ENCODE measurements at regions not wholly inside any gene's neighbourhood (a gene's known extent, or its start where the extent isn't known, plus 50 kb on each side); places are given as distances from the start of the nearest gene placed in this dataset.
"Not testable (repeated sequence)": the region's sequence is repeated elsewhere in the genome, so short reads cannot be mapped to it uniquely, and the experiment has no call there.

DNA sequence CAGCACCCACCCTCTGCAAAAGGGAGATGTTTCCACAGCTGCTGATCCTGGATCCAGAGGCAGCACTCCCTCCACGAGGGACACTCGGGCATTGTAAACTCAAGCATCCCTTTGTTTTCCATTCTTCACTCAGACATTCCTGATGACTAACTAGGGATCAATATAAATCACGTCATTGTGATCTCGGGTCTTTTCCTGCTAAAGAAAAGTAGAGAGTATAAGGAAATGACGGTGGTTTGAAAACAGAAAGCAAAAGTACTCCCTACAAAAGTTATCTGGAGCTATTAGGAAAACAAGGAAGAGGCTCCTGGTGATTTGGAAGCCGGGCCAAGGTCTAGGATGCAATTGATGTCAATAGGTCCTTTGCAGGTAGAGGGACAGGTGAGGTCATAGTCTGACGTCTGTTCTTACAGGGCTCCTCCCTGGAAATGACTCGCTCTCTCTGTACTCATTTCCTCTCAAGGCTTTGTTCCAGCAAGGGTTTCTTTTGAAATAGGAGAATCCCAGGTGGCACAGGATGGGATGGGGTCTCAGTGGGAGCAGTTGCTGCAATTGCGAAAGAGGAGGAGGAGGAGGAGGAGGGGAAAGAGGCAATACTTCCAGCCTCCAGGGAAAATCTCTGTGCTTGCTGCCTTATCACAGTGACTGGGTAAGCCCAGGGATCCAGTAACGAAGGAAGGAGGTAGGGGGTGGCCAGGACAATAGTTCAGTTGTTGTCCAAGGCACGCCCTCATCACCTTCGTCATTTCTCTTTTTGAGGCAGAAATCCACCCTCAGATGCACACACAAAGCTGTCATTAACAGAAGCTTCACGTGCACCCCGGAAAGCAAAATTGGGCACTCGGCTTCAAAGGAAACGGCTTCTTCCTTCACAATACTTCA, 222.8 kb downstream of the LY86 start:
- peak; percentile 23 to 29 for DNase-seq (ENCODE audit: low read depth in 2 of 2)

DNA sequence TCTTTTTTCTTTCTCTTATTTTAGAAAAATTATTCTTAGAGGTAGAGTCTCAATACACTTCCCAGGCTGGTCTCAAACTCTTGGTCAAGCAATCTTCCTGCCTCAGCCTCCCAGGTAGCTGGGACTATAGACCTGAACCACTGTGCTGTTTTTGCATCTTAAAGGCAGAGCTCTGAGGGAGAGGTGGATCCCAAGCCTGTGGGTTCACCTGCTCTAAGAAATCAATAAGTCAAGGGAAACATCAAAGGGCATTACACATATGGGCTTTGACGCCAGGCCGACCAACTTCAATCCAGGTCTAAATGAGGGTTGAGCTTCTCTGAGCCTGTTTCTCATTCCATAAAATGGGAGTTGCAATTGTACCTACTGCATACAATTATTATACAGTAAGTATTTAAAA, 223.9 kb downstream of the LY86 start:
- DNase-seq (ENCODE audit: low read depth in 2 of 2) = no peak

DNA sequence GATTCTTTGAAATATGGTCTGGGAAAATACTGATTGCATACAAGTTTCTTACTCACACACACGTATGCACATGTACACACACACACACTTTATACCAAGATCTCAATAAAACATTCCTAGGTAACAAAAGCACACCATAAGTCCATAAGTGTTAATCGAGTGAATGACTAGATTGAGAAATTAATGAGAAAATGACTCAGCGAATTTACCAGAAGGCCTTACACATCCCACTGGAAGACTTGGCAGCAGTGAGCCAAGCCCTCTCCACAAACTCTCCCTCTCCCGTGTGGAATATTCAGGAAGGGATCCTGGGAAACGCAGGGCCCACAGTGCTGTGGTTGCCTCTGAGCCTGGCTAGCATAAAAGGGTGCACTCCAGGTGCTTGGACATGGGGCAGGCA, 227.2 kb downstream of the LY86 start:
- DNase-seq (ENCODE audit: low read depth in 2 of 2) = no peak

DNA sequence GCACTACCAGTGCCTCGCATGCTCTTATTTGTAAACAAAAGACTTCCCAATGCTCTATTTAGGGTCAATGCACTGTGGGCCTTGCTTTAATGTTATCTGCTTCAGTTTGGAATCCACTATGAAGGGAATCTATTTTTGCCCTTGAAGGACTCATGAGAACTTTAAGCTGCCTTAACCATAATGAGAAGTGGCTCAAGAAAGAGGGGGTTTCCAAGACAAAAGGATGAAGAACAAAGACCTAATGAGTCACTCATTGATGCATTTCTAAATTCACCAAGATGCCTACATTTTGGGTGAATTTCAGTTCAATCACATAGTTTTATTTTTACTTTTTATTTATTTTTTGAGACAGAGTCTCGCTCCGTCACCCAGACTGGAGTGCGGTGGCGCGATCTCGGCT, 228.2 kb downstream of the LY86 start:
- DNase-seq (ENCODE audit: low read depth in 2 of 2) = no peak

DNA sequence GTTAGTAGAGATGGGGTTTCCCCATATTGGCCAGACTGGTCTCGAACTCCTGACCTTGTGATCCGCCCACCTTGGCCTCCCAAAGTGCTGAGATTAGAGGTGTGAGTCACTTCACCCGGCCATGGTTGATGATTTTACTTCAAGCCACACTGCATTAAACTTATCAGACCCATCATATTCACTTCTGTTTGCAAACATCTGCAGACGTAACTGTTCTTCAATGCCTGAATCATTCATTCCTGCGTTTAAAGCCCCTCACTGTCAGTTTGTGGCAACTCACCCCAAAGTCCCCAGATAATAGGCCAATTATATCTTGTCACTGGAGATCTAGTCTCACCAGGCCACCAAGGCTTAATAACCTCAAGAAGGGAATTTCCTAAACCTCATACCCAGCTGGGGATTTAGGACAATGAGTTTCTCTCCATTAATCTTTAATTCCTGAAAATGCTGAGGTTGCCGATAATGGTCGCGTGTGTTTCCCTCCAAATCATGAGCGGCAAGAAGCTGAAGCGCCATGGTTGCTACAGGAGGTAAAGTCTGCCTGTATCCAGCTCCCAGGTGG, 229.6 kb downstream of the LY86 start:
- DNase-seq (ENCODE audit: low read depth in 2 of 2) = no peak

DNA sequence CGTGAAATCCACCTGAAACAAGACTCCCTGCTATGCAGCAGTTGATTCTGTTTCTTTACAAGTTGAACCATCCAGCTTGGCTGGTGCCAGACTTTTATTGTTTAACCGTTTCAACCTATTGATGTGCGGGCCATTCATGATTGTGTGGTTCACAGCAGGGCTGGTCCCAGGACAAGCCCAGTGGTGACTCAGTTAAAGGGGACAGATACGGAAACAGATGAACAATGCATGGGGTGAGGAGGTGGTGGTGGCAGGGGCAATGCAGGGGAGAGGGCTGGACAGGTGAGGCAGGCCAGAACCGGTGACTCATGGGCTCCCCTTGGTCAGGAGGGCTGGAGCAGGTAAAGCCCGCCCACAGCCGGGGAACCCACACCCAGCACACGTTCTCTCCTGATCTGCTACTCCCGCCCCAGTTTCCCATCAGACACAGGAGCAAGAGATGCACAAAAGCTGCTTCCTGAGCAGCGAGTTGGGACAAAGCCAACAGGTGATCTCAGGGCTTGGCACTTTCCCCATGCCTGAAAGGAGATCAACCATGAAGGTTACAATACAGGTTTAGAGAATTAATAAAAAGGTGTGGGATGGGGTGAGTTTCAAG, 232.2 kb downstream of the LY86 start:
- no peak for DNase-seq (ENCODE audit: low read depth in 2 of 2)

DNA sequence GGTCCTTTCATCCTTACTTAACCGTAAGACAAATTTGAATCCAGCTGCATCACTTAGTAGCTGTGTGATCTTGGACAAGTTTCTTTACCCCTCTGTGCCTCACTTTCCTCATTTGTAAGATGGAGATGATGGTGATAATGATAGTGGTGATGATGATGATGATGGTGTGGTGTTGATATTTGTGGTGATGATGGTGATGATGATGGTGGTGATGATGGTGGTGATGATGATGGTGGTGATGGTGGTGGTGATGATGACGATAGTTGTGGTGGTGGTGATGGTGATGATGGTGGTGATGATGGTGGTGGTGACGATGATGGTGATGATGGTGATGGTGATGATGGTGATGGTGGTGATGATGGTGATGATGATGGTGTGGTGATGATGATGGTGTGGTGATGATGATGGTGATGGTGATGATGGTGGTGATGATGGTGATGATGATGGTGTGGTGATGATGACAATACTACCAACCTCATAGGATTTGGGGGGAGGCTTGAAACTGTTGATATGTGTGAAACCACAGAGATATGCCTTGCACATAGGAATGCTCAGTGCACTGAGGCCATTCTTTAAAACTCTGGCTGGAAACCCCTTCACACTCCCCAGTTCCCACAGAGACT, 233.2 kb downstream of the LY86 start:
- no peak for DNase-seq (ENCODE audit: low read depth in 2 of 2)

DNA sequence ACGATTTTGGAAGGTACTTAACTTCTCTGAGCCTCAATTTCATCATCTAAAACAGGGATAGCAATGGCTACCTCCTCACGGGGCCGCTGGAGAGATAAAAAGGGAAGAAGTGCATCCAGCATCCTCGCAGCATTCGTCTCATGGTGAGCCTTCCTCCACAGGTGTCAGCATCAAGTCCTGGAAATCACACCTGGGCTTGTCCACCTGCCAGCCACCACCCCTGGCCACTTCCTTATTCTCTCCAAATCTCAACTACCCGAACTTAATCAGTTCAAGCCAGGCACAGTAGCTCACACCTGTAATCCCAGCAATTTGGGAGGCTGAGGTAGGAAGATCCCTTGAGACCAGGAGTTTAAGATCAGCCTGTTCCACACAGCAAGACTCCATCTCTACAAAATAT, 234.5 kb downstream of the LY86 start:
- no peak for DNase-seq (ENCODE audit: low read depth in 2 of 2)

DNA sequence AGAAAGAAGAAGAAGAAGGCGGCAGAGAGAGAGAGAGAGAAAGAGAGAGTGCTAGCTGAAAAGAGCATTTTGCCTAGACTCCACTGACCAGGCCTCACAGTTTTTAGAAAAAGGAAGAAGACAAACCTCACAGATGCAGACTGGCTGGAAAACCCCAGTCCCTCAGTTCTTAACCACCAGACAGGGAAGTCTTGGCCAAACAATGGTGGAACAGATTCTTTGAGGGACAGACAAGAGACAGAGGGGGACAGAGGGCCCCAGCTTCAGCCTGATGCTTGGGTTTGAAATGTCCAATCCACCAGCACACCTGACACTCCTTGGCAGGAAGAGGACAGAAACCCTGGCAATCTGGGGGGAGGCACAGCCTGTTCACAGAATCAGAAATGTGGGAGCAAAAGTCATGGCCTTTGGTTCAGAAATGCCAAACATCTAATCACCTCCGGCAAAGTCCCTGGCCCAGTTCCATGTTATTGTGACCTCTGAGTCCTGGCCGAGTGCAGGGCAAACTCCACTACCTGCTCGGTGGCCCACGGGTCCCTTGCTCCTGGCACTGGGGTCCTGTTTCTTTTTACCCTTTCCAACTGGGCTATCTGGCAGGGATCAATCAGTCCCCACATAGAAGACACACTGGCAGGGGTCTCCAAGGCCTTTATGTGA, 235.2 kb downstream of the LY86 start:
- no peak for DNase-seq (ENCODE audit: low read depth in 2 of 2)

DNA sequence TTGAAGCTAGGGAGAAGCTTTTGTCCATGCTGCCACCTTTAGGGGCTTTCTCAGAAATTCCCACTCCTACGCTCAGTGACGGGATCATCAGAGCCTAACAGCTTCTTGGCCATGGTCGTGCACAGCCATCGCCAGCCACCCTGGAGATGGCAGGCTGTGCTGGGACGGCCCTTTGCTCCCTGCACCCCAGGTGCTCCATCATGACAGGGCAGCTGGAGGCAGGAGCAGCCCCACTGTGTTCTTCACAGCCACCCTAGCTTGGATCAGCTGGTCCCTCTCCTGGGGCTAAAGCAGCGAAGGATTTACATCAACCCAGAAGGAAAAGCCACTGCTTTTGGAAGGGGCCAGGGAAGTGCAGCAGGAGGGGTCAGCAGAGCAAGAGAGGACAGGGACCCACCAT, 235.9 kb downstream of the LY86 start:
- no peak for DNase-seq (ENCODE audit: low read depth in 2 of 2)

DNA sequence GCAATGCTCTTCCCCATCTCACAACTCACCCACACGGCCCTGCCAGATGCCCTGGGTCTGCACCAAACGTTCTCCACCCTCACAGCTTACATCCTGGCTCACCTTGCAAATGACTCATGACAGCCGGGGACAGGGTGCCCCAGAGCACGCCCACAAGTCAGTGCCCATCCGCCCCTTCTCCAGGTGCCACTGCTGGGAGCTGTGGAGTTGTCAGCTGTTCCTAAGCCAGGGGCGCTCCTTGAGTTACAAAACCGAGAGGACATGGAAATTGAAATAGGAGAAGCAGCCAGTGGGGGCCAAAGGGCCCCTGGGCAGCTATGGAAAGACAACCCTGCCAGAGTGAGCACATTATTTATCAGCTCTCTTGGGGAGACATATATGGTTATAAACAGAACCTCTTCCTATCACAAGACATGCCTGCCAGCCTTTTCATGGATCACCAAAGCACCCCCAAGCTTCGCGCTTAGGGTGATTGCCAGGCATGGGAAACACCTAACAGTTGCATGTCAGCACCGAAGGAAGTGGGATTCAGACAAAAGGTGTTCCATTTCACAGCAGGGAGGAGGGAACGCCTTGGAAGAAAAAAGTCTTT, 236.8 kb downstream of the LY86 start:
- DNase-seq (ENCODE audit: low read depth in 2 of 2) = no peak

DNA sequence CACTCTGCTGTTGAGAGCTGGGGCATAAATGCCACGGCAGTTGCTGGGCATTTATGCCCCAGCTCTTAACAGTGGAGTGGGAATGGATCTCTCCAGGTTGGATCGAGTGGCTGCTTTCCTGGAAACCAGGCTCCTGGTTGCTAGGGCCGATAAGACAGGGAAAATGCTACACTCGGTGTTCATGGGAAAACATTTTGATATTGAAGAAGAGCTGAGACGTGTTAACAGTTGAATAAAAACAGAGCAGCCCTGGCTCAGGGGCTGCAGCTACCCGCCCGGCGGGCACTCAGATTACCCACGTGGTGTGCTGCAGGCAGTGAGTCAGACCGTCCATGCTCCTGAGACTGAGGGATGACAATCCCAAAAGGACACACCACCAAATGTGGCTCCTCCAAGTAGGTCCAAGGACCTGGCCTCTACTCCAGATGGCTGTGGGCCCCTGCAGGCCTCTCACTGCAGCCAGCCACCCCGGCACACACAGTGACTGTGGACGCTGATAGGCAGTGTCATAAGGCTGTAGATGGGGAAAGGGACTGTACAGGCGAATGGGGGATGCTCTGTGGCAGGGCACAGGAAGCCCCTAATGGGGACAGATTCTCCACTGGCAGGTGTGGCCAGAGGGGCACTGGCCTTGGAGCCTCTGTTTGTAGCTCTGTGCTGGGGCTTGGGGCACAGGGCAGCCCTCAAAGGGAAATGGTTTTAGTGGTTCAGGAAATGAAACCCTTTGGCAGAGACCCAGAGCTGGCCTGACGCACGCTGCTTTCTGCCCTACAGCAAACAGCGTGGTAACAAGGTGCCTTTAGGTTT, 237.8 kb downstream of the LY86 start:
- no peak for DNase-seq (ENCODE audit: low read depth in 2 of 2)

DNA sequence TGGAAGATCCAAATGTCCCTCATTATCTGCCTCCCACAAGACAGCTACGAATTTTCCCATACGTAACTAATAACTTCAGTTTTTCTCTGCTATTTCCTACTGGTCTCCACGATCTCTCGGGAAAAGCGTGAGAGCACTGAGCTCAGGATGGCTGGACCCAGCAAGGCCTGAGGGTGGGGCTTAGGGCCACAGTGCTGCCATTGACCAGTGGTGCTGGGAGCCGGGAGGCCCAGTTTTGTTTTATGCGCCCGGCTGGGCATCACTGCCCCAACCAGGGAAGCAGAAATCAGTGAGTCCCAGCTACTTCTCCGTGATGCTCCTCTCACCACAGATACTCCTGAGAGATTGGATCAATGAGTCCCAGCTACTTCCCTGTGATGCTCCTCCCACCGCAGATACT, 238.4 kb downstream of the LY86 start:
- DNase-seq (ENCODE audit: low read depth in 2 of 2) = no peak

DNA sequence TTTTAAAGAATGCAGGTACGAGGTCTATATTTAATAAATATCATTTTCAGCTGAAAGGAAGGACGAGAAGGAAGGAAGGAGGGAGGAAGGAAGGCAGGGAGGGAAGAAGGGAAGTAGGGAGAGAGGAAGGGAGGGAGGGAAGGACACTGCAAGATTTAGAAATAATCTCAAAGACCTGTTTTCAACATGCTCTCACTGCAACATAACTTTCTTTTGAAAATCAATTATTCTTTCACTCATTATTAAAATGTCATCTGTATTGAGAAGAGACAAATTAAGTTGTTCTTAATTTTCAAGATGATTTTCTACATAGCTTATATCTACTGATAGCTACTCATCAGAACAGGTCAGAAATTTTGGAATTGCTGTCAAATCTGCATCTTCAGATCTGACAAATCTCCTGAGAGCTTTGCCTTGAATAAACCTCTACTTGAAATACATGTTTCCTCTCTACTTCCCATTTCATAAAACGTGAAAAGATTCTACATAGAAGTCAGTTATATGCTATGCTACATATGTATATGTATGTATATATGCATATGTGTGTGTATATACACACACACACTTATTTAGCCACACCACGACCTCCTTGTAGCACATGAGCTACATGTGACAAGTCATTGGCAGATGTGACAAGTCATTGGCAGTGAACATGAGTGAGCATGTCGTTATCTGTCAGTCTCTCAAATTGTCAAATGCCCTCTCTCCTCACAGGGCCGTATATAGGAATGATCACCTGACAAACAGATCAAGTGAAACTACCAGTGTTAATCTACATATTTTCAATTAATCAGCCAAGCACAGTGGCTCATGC, 241.6 kb downstream of the LY86 start:
- DNase-seq (ENCODE audit: low read depth in 2 of 2) = no peak

DNA sequence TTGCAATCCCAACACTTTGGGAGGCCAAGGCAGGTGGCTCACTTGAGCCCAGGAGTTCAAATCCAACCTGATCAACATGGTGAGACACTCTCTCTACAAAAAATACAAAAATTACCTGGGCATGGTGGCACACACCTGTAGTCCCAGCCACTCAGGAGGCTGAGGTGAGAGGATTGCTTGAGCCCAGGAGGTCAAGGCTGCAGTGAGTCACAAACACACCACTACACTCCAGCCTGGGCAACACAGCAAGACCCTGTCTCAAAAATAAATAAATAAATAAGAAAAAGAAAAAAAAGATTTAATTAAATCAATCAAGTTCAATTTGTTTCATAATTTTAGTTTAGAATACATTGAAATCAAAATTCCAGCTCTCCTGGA, 242.2 kb downstream of the LY86 start:
- not testable (repeated sequence) for DNase-seq (ENCODE audit: low read depth in 2 of 2)

DNA sequence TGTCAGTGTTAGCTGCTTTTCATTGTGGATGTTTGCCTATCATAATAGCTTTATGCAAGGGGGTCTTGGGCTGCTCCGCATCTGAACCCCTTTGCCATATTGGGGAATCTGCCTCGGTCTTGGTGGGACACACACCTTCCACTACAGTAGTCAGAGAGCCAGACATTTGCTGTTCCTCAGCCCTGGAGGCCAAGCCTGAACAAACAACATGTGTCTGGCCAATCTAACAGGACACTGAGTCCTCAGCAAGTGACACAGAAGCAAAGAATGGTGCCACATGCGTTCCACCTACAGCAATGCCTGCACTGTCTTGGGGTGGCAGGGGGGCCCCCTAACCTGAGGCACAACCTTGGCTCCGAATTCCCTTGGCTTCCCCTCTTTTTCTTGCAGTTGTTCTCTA, 243.9 kb downstream of the LY86 start:
- DNase-seq (ENCODE audit: low read depth in 2 of 2) = no peak

DNA sequence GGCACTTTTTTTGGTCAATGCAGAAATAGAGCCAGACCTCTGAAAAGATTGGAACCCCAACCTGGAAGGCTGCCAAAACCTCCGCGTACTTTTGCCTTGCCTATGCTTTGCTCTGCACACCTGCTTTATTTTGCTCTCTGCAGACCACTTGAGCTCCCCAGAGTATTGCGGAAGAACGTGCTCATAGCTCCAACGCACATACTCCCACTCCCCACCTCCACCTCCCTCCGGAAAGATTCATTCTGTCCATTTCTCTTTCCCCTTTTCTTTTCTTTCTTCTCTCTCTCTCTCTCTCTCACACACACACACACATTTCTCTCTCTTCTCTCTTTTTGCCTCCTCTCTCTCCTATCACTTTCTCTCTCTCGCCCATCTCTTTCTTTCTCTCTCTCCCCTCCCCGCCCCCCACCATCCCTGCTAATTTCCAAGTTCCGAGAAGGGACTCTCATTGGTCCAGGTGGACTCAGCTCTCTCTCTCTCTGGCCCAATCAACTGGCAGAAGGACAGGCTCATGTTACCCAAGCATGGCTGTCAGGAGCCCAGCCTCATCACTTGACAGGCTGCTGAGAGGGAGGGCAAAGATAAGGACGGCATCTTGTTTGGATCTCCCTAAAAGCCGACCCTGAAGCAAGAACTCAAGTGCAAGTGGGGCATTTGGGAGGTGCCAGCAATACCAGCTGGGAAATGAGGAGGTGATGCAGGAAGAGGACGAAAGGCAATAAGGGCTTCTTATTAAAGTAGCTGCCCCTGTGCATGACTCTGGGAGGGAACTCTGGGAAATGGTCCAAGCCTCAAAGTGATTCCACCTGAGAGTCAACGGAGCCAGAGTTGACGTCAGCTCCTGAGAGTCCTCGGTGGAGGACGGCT, 246.1 kb downstream of the LY86 start:
- DNase-seq (ENCODE audit: low read depth in 2 of 2) = no peak

DNA sequence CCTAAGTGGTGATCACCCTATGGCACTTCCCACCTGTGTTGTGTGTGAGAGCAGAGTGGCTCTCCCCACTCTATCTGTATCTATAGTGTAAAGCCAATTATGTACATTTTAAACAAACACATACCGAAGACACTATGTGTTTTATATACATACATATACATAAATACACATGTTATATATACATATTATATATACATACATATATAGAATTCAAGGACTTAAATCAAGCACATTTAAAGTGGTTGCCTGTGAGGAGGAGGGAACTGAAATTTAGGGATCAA, 246.6 kb downstream of the LY86 start:
- DNase-seq (ENCODE audit: low read depth in 2 of 2) = no peak

DNA sequence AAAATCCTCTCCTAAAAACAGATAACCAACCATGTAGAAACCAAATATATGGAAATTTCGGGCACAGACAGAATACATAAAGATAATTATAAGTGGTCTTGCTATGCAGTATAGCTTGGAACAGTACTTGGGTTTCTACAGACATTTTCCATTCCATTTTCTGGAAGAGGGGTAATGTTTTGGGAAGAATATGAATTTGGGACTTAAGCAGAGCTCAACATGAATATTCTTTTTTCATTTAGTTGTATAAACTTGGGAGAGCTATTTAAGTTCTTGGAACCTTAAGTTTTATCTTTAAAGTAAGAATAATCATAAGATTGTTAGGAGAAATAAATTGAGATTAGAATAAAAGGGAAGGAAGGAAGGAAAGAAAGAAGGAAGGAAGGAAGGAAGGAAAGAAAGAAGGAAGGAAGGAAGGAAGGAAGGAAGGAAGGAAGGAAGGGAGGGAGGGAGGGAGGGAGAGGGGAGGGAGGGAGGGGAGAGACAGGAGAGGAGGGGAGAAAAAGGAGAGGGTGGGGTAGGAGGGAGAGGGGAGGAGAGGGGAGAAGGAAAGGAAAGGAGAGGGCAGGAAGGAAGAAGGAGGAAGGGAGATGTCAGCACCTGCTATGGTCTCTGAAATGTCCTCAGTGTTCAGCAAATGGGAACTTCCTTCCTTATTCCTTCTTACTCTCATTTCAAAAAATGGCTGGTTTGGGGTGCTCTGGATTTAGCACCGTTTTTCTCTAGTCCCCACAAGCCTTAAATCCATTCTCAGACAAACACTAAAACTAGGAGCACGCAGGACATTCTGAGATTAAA, 248.3 kb downstream of the LY86 start:
- DNase-seq (ENCODE audit: low read depth in 2 of 2) = no peak

Data from fibroblast of skin of left biceps (primary cell).